Kidney epithelial cell (primary cell): ENCODE measurements at regions not wholly inside any gene's neighbourhood (a gene's known extent, or its start where the extent isn't known, plus 50 kb on each side); places are given as distances from the start of the nearest gene placed in this dataset.

ENCODE experiments used
- DNase-seq: peaks from one replicate; pipeline ENCODE4 v3.0.0-alpha.2; 2010; ENCODE audit warnings: low read depth
- H3K27me3 ChIP-seq: 2 replicates; pipeline ENCODE4 v1.6.0; 2011; ENCODE audit warnings: low read length; ENCODE audit not compliant: control insufficient read depth, insufficient read depth
- H3K36me3 ChIP-seq: 2 replicates; pipeline ENCODE4 v1.5.1; 2011; ENCODE audit warnings: low read length; ENCODE audit not compliant: control insufficient read depth, insufficient read depth
- H3K4me3 ChIP-seq: 2 replicates; pipeline ENCODE4 v1.5.1; 2011; ENCODE audit warnings: low read depth, mild to moderate bottlenecking, control low read depth, low read length
- CTCF ChIP-seq: IDR thresholded peaks from 2 replicates; pipeline ENCODE4 v1.5.1; 2011; ENCODE audit warnings: mild to moderate bottlenecking, moderate library complexity, low read length, control low read depth, inconsistent platforms; ENCODE audit not compliant: insufficient read depth, poor library complexity, severe bottlenecking

- no peak for DNase-seq
- no peaks in the 10 kb centered on the region for H3K36me3 ChIP-seq
- no peak for TF ChIP-seq CTCF
- H3K4me3 ChIP-seq = no peak overlapping the region
- peaks cover 47% of the 10 kb centered on the region for H3K27me3 ChIP-seq
Measured at GRCh38 chr12:111032591-111032919, 112.2 kb upstream of the MYL2 start.

DNA sequence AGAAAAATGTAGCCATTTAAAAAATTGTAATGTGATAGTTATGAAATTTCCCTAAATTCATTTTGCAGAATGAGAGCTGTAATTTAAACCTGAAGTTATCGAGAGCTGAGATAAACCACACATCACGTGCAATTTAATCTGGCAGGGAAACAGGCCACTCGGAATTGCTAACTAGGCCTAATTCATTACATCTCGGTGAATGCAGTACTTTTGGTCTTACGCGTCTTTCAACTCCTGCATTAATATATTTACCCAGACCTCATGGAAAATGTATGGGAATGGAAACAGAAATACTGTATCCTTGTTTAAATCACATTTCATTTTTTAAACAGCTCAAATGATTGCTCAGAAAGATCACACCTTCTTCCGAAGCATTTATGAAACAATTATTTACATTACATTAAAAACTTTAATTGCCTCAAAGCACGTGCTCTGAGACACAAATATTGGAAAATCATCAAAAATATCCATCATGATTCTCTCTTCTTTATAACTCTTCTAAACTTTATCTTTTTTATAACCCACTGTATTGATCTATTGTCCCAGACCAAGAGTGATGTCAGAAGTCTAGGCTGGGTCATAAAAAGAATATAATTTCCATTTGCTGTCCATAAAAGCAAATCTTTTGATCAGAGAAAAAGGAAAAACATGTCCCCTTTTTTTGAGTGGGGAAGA, 111.7 kb upstream of the MYL2 start:
- no peak overlapping the region for H3K4me3 ChIP-seq
- peaks cover 43% of the 10 kb centered on the region for H3K27me3 ChIP-seq
- TF ChIP-seq CTCF = no peak
- no peaks in the 10 kb centered on the region for H3K36me3 ChIP-seq
- DNase-seq = no peak

DNA sequence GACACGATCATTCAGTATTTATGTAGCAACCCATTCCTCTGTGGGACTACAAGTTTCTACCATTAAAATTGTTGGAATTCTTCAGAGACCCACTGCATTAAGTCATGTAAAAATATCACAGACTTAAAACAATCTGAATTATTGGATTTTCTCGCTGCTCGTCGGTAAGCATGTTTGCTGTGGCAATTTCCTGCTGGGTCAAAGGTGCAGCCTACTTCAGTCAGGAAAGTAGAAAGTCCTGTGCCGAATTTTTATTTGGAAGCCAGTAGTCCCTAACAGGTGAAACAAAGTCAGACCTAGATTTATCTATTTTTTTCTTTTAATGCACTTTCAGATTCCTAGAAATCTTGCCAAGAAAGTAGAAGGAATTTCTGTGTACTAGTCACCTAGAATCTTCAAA, 110.4 kb upstream of the MYL2 start:
- Histone ChIP-seq H3K4me3 (no peak overlapping the region), H3K36me3 (no peaks in the 10 kb centered on the region), H3K27me3 (peaks cover 31% of the 10 kb centered on the region)
- no peak for DNase-seq
- no peak for TF ChIP-seq CTCF

GRCh38 chr12:111029732-111030131, 109.4 kb upstream of the MYL2 start:
- Histone ChIP-seq H3K36me3 (no peaks in the 10 kb centered on the region), H3K27me3 (peaks cover 21% of the 10 kb centered on the region), H3K4me3 (no peak overlapping the region)
- no peak for DNase-seq
- no peak for TF ChIP-seq CTCF

- Histone ChIP-seq H3K27me3 (peaks cover 18% of the 10 kb centered on the region), H3K4me3 (no peak overlapping the region), H3K36me3 (no peaks in the 10 kb centered on the region)
- no peak for TF ChIP-seq CTCF
- DNase-seq = no peak
Measured at GRCh38 chr12:111029305-111029704, 108.9 kb upstream of the MYL2 start.

DNA sequence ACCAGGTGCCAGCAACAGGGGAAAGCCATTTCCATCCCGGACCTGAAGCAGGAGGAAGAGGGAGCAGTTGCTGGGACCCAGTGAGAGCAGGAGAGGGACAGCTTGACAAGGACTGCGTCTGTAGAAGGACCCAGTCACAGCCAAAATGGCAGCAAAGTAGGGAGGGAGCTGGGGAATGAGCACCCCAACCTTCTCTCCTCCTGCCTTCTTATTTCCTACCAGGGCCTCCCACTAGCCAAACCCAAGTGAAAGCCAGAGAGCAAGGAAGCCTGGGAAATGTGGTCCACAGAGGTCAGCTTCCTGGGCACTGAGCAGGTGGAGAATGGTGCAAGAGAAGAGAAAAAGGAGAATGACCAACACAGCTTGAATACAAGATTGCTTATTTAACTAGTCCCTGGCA, 108.5 kb upstream of the MYL2 start:
- no peak for DNase-seq
- H3K27me3 ChIP-seq = peaks cover 15% of the 10 kb centered on the region
- no peak for TF ChIP-seq CTCF

More for the DNA sequence above, 108.5 kb upstream of the MYL2 start:
- H3K4me3 ChIP-seq = no peak overlapping the region
- no peaks in the 10 kb centered on the region for H3K36me3 ChIP-seq
